ENCODE measurements at regions not wholly inside any gene's neighbourhood (a gene's known extent, or its start where the extent isn't known, plus 50 kb on each side); places are given as distances from the start of the nearest gene placed in this dataset.

DNA sequence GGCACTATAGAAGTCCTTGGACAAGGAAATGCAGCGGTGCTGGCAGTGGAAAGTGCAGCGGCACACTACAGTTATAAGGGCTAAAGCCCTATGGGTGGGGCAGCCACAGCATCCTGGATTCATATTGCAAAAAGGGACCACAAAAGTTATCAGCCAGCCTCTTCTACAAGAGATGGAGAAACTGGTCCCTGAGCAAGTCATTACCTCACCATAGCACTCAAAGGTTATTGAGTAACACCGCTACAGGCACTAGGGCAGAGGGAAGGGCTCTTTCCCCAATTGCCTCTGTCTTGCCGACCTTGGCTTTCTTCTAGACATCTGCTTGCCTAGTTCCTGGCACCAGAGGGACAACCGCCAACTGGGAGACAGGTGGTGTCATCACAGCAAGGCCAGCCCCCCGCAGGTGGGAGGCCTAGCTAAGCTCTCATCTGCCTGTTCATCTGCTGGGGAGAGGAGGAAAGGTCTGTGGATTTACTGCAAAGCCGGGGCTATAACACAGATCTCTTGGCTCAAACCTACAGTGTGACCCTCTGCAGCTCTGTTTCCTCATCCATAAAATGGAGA lies 600.0 kb downstream of the BCOR start:
- no peak for DNase-seq

DNA sequence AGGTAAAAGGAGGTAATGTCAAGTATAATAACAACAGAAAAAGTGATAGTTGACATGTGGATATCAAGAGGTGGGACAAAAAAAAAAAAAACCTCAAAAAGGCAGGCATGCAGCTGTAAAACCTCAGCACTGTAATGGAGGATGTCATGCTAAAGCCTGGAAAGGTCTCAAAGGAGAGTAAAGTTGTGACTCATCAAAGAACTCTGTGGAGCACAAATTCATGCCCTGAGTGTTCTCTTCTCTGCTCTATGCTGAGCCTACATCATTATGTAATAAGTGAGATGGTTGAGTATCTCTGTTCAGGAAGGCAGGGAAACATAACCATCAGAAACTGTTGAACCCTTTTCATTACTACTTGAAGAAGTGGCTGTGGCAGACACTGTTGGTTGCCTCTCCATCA lies 597.8 kb downstream of the BCOR start:
- no peak for DNase-seq

DNA sequence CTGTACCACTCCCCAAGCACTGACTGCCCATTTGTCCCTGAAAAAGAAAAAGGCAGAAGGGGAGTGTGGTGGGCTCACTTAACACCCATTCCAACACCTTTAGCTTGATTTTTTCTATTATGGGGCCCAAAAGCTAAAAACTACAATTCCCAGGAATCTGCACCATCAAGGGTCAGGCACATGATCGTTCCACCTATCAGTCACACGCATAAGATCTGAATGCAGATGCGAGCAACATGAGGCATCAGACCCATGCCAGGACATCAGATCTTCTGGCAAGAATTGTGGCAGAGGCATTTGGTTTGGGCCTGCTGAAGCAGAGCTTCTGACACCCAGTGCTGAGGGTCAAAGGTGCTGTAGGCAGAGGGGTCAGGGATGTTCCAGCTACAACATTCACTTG lies 595.9 kb downstream of the BCOR start:
- no peak for DNase-seq

- DNase-seq: no peak
These were observed 595.3 kb downstream of the BCOR start for GRCh38 chrX:39502486-39502885.

DNA sequence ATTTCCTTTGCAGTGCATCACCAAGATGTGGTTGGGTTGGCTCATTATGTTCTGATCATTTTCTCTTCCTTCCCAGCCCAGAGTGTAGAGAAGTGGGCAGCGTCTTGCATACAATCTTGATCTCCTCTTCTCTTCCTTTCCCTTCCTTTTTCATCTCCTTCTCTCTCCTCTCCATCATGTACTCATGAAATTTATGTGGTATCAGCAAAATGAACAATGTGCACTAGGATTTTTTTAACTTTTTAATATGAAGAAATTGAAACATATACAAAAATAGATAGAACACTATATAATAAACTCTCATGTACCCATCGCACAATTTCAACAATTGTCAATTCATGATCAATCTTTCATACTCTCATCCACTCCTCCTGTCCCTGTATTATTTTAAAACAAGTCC lies 593.5 kb downstream of the BCOR start:
- no peak for DNase-seq

DNA sequence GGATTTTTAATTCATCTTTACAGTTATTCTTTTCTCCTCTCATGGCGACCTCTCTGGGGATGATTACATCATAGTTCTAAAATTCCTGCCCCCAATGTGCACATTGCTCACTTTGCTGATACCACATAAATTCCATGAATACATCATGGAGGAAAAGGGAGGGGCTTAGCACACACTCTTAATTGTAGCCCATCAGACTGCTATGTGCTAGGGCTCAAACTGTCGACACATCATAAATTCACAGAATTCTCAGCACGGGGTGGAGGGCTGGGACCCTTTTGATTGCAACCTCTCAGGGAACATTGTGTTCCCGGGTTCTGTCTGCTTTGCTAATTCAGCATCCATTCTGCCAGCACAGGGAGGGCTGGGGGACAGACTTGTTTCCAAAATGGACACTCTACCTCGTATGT lies 592.9 kb downstream of the BCOR start:
- DNase-seq: no peak

- no peak for DNase-seq
These were observed 591.6 kb downstream of the BCOR start for GRCh38 chrX:39506131-39506530.

- DNase-seq: no peak
These were observed 590.7 kb downstream of the BCOR start for GRCh38 chrX:39507034-39507433.

DNA sequence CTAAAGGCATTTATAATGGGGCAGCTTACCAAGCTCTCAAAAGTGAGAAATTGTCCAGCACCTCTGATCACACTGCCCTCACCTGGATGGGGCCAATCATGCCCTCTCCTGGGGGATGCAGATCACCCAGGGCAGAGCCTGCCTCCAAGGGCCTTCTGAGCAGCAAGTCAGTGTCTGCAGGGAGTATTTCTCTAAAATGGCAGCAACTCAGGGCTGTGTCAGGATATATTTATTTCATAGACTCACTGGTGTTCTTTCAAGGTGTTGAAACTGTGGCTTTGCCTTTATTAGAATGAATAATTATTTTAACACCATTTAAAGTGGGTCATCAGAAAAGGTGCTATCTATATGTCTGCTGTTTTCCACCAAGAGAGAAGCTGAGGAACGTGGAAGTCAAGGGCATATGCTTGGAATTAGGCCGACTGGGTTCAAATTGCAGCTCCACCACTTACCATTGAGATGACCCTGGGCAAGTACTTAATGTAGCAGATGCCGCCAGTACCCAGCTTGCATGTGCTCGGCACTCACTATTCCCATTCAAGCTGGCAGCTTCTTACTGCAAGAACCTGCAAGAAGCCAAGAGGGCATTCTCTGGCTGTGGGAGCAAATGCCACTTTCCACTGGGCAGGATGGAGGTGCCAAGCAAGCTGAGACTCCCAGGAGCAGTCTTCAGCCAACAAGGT lies 590.0 kb downstream of the BCOR start:
- DNase-seq: no peak

GRCh38 chrX:39508300-39508692 lies 589.5 kb downstream of the BCOR start:
- DNase-seq: no peak

DNA sequence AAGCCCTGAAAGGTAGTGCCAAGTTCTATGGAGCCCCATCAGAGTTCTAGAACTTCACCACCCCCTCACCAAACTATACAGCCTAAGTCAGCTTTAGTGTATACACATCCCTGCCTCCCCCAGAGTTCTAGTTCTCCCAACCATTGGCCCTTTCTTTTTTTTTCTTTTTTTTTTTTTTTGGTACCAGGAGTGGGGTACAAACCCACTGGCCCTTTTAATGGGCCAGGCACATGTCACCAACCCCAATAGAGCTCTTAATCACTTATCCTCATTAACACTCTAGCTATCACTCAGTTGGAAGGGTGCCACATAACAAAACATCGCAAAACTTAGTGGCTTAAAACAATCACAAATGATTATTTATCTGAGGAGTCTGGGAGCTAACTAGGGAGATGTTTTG lies 588.6 kb downstream of the BCOR start:
- DNase-seq: no peak

DNA sequence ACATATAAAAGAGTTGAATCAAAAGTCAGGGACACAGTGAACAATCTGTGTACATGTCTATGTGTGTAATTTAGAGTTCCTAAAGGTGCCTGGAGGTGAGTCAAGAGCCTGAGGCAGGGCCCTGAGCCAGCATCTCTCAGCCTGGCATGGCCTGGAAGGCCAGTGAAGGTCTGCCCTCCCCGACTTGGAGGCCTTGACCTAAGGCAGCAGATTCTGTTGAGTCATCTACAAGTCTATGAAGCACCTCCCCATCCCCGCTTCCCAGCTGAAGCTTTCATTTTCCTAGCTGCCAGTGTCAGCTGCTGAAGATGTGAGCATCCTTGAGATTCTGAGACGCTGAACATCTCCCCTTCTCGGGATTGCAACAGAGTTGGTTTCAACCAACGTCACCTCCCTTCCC lies 583.9 kb downstream of the BCOR start:
- DNase-seq: no peak

GRCh38 chrX:39514801-39515200 lies 583.0 kb downstream of the BCOR start:
- DNase-seq: no peak

GRCh38 chrX:39516427-39516841 lies 581.3 kb downstream of the BCOR start:
- DNase-seq: no peak

DNA sequence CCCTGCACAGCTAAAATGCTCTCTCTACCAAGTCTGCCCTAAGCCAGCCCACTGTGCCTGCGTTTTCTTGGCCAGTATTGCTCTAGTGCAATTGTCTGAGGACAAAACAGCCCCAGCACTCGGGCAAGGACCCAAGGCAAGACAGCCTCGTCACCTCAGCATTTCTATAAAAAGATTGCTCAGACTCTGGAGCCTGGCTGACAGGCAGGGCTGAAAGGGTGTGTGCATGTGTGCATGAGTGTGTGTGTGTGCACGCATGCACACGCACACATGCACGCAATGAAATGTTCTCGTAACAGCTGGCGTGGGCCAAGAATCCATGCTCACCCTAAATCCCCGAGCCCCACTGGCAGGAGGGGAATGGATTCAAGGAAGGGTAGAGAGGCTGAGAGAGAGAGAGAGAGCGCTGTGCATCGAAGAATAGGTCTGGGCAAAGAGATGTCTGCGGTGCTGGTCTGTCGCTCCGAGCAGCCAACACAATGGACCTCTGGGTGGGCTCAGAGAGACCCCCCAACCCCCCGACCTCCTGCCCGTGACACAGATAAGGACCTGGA lies 579.2 kb downstream of the BCOR start:
- peak in 19 of 51 donors; percentile 0 to 38 (median 8) for DNase-seq

DNA sequence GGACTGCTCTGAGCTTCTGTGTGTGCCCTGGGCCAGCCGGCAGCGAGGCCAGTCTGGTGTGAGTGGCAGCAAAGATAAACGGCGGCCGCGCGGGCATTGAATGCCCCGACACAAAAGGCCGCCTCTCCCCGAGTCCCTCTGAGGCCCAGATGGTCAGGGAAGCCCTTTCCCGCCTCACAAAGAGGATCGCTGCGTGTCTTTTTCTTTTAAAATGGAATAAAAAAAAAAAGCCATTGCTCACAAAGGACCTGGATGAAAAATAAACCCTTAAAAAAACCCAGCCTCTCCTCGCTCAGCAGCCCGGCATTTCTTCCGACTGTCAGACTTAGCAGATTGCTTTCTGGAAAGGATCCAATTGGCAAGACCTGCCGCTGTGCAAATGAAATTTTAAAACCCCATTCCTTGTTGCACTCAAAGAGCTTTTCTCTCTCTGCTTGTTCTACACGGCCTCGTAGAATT lies 578.7 kb downstream of the BCOR start:
- peak in 16 of 51 donors; percentile 0 to 38 (median 8) for DNase-seq

- peak in 1 of 51 donors; percentile 22 for DNase-seq
These were observed 578.0 kb downstream of the BCOR start for GRCh38 chrX:39519566-39520301.

DNA sequence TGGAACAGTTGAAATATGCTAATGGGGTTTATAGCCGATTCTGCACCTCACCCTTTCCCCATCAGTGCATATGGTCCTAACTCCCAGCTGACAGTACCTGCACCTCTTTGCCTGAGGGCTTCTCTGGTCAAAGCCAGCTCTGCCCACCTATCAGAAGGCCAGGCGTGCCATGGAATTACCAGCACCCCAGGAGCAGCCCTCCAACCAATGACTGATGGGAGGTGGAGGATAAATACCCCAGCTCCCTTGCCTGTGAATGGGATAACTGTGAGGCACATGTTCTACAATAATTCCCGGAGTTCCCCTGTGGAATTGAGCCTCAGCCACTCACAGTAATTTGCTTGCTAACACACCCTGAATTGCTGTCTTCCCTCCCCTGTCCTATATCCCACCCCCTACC lies 572.0 kb downstream of the BCOR start:
- no peak for DNase-seq

GRCh38 chrX:39527025-39527424 lies 570.7 kb downstream of the BCOR start:
- DNase-seq: no peak

DNA sequence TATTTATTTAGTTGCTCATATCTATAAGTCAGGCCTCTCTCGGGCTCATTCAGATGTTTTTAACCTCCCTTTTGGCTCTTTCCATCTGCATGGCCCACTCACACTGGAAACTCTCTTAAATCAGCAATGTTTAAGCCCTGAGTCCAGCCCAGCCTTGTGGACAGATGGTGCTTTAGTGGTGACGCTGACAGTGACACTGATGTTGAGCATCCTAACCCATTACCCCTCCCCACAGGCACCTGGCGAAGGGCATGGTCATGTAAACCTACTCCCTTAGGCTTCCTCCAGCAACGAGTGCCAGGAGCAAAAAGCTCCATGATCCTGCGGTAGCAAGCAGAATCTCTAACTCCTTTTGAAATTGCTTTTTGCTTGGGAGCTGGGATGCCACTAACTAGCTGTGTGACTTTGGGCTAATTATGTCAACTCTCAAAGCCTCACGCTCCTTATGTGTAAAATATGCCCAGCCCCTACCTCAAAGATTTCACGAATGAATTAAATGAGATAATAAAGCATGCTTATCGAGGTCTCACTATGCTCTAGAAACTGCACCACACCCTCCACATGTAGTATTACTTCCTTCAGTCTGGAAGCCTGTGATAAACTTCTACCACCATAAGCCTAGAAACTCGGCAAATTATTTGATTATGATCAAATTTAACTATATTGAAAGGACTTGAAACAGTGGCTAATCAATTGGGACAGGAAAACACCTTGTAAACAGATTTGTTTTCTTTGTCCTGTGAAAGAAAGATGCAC lies 569.4 kb downstream of the BCOR start:
- DNase-seq: no peak

- DNase-seq: no peak
These were observed 565.0 kb downstream of the BCOR start for GRCh38 chrX:39532761-39533160.

DNA sequence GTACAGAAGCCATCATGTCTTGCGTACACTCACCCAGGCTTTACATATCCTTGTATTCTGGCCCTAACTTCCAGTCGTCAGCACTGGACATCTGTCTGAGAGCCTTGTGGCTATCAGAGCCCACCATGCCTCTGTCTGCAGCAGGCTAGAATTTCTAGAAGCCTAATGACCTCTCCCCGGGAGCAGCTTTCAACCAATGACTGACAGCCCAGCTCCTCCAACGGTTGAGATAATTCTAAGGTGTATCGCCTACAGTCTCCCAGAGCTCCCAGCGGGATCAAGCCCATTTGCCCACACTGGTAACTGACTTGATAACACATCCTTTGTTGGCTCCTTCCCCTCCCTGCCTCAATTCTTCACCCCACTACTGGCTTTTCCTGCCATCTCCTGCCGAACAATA lies 562.8 kb downstream of the BCOR start:
- no peak for DNase-seq
